ENCODE measurements at regions not wholly inside any gene's neighbourhood (a gene's known extent, or its start where the extent isn't known, plus 50 kb on each side); places are given as distances from the start of the nearest gene placed in this dataset.

DNA sequence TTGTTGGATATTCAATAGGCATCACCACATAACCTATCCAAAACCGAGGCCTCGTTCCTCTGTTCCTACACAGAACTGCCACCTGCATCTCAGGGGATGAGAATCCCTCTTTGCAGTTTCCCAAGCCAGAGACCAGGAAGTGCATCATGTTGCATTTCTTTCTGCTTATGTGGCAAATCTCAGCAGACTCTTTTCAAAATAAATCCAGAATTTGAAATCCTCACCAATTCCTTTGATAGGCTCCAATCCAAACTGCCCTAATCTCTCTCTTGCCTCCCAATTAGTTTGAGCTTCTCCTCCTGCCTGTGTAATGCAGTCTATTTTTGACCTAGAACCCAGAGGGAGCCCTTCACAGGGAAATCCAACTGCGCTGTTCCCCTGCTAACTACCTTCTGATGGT is 215.5 kb downstream of the RNF144A start:
- Histone ChIP-seq H2BK15ac (ENCODE audit: low read depth, low read length) (no peak overlapping the region), H3K27me3 (ENCODE audit: insufficient read depth, low read length) (no peaks in the 10 kb centered on the region), H3K18ac (ENCODE audit: insufficient read length, low read depth, low read length) (no peak overlapping the region), H4K20me1 (ENCODE audit: control insufficient read depth, insufficient read depth, insufficient read length) (no peaks in the 10 kb centered on the region), H3K4me2 (ENCODE audit: insufficient read depth, insufficient read length, low read length) (no peak overlapping the region), H3K4me1 (ENCODE audit: insufficient read depth, low read length) (no peaks in the 10 kb centered on the region; the same call in 1 of the 2 replicates), H3K79me2 (ENCODE audit: insufficient read depth, low read length) (no peaks in the 10 kb centered on the region), H3K14ac (ENCODE audit: insufficient read depth, low read length) (no peak overlapping the region), H3K4ac (ENCODE audit: low read depth, low read length) (no peak overlapping the region), H2BK5ac (ENCODE audit: insufficient read length, low read length) (no peak overlapping the region), H4K8ac (replicated peaks; ENCODE audit: insufficient read length, low read depth, low read length) (no peak overlapping the region), H3K56ac (ENCODE audit: insufficient read length, low read depth, low read length) (no peak overlapping the region), H2BK20ac (ENCODE audit: low read depth, low read length, poor library complexity, severe bottlenecking) (no peak overlapping the region), H2AFZ (ENCODE audit: low read length) (no peak overlapping the region), H2BK120ac (ENCODE audit: low read depth, low read length, poor library complexity, severe bottlenecking) (no peak overlapping the region), H3K27ac (ENCODE audit: insufficient read length, low read depth, low read length) (no peak overlapping the region), H3K9ac (ENCODE audit: extremely low read depth, insufficient read length, low read length) (no peak overlapping the region), H3T11ph (ENCODE audit: low read length) (no peak overlapping the region), H4K5ac (ENCODE audit: insufficient read length, low read depth, low read length) (no peak overlapping the region), H4K91ac (ENCODE audit: insufficient read length, low read depth, low read length) (no peak overlapping the region), H3K79me1 (ENCODE audit: insufficient read depth, low read depth, low read length, poor library complexity, severe bottlenecking) (no peaks in the 10 kb centered on the region), H3K23me2 (ENCODE audit: insufficient read length, low read depth, low read length, poor library complexity, severe bottlenecking) (no peaks in the 10 kb centered on the region), H2AK5ac (ENCODE audit: insufficient read length, low read length) (no peak overlapping the region), H3K9me3 (ENCODE audit: control insufficient read depth, low read depth, low read length) (no peaks in the 10 kb centered on the region), H3K23ac (ENCODE audit: insufficient read length, low read depth, low read length) (no peak overlapping the region), H2BK12ac (ENCODE audit: insufficient read length, low read depth, low read length) (no peak overlapping the region)
- no CpG with 5 or more reads among the region's 3 CpGs for WGBS (ENCODE audit: extremely low coverage, insufficient read length, low lambda C conversion rate)
- H3K4me3 Mint-ChIP-seq, result no peak overlapping the region
- peaks cover 4% of the 10 kb centered on the region in 2 experiments; a peak in 4 of 5 replicates for H3K9me3 Mint-ChIP-seq
- no peak for DNase-seq
- H3K4me1 Mint-ChIP-seq, result peaks cover 0 to 8% of the 10 kb centered on the region in 2 experiments; a peak in 2 of 4 replicates
- no peaks in the 10 kb centered on the region for H3K27me3 Mint-ChIP-seq (ENCODE audit: low read depth)
- H3K36me3 Mint-ChIP-seq (ENCODE audit: insufficient read depth in 1 of 3, low read depth in 3 of 3), result peaks cover 3 to 5% (median 3%) of the 10 kb centered on the region in 3 experiments; a peak in 5 of 7 replicates
- TF ChIP-seq, protein P1, sequence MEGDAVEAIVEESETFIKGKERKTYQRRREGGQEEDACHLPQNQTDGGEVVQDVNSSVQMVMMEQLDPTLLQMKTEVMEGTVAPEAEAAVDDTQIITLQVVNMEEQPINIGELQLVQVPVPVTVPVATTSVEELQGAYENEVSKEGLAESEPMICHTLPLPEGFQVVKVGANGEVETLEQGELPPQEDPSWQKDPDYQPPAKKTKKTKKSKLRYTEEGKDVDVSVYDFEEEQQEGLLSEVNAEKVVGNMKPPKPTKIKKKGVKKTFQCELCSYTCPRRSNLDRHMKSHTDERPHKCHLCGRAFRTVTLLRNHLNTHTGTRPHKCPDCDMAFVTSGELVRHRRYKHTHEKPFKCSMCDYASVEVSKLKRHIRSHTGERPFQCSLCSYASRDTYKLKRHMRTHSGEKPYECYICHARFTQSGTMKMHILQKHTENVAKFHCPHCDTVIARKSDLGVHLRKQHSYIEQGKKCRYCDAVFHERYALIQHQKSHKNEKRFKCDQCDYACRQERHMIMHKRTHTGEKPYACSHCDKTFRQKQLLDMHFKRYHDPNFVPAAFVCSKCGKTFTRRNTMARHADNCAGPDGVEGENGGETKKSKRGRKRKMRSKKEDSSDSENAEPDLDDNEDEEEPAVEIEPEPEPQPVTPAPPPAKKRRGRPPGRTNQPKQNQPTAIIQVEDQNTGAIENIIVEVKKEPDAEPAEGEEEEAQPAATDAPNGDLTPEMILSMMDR (conservative IDR thresholded peaks at IDR 0.05), result no peak
- no peak overlapping the region for H3K27ac Mint-ChIP-seq

Measured in H9 (cell line).